Neural cell (in vitro differentiated cells): ENCODE measurements at regions not wholly inside any gene's neighbourhood (a gene's known extent, or its start where the extent isn't known, plus 50 kb on each side); places are given as distances from the start of the nearest gene placed in this dataset.

Experiments used
- H2AFZ ChIP-seq: fragments of 200-600, 300-800 bp; sonication (generic), shearing (Covaris generic); 2 replicates; pipeline ENCODE4 v1.6.0; 2014; ENCODE audit warnings: low read depth, mild to moderate bottlenecking, antibody characterized with exemption, low read length, moderate library complexity
- H3F3A ChIP-seq: fragments of 200-600 bp; shearing (Covaris generic); 2 replicates; pipeline ENCODE4 v1.6.1; 2016; ENCODE audit warnings: mild to moderate bottlenecking, moderate library complexity, mixed read lengths, antibody characterized with exemption, low read length; ENCODE audit not compliant: insufficient read depth, poor library complexity, severe bottlenecking
- H3K27ac ChIP-seq: fragments of 200-600, 300-800 bp; sonication (generic), shearing (Covaris generic); 2 replicates; pipeline ENCODE4 v1.5.1; 2014; ENCODE audit warnings: mild to moderate bottlenecking, low read length, moderate library complexity
- H3K27me3 ChIP-seq: fragments of 300-800, 200-600 bp; sonication (generic), shearing (Covaris generic); 2 replicates; pipeline ENCODE4 v1.6.0; 2014; ENCODE audit warnings: mild to moderate bottlenecking, low read depth, low read length, moderate library complexity; ENCODE audit not compliant: insufficient read depth
- H3K36me3 ChIP-seq: fragments of 300-800, 200-600 bp; sonication (generic), shearing (Covaris generic); 2 replicates; pipeline ENCODE4 v1.5.1; 2014; ENCODE audit warnings: mild to moderate bottlenecking, antibody characterized with exemption, low read length, moderate library complexity; ENCODE audit not compliant: insufficient read depth
- H3K4me2 ChIP-seq: fragments of 300-800, 200-600 bp; sonication (generic), shearing (Covaris generic); 2 replicates; pipeline ENCODE4 v1.6.0; 2014; ENCODE audit warnings: mild to moderate bottlenecking, low read length
- H3K4me3 ChIP-seq: fragments of 300-800, 200-600 bp; sonication (generic), shearing (Covaris generic); 2 replicates; pipeline ENCODE4 v1.5.1; 2014; ENCODE audit warnings: mild to moderate bottlenecking, low read length, moderate library complexity
- H3K79me2 ChIP-seq: fragments of 200-600 bp; shearing (Covaris generic); replicated peaks from 2 replicates; pipeline ENCODE4 v1.6.0; 2014; ENCODE audit warnings: mild to moderate bottlenecking, low read length, moderate library complexity; ENCODE audit not compliant: insufficient read depth
- H3K9ac ChIP-seq: fragments of 300-800, 200-600 bp; sonication (generic), shearing (Covaris generic); 2 replicates; pipeline ENCODE4 v1.6.1; 2016; ENCODE audit warnings: mild to moderate bottlenecking, low read length, mixed read lengths
- H3K9me2 ChIP-seq: fragments of 200-600 bp; shearing (Covaris generic); 2 replicates; pipeline ENCODE4 v1.6.1; 2016; ENCODE audit warnings: mild to moderate bottlenecking, low read length, mixed read lengths; ENCODE audit not compliant: insufficient read depth
- H3K9me3 ChIP-seq: fragments of 200-600, 300-800 bp; sonication (generic), shearing (Covaris generic); 2 replicates; pipeline ENCODE4 v1.6.1; 2016; ENCODE audit warnings: mild to moderate bottlenecking, mixed run types, low read length, moderate library complexity, mixed read lengths
- H4K20me1 ChIP-seq: fragments of 200-600 bp; shearing (Covaris generic); 2 replicates; pipeline ENCODE4 v1.6.1; 2016; ENCODE audit warnings: mild to moderate bottlenecking, mixed run types; ENCODE audit not compliant: insufficient read depth
- EP300 ChIP-seq: fragments of 450-650 bp; conservative IDR thresholded peaks from 2 replicates; pipeline ENCODE4 v1.6.1; 2014; ENCODE audit warnings: antibody characterized with exemption, mild to moderate bottlenecking, moderate library complexity; ENCODE audit not compliant: poor library complexity, severe bottlenecking
- EZH2 ChIP-seq: fragments of 200-600, 300-800 bp; shearing (Covaris generic), sonication (generic); IDR thresholded peaks from 2 replicates; pipeline ENCODE4 v1.6.1; 2014; ENCODE audit warnings: antibody characterized with exemption, low read length, borderline replicate concordance, mild to moderate bottlenecking; ENCODE audit not compliant: insufficient read depth, poor library complexity, severe bottlenecking
- MXI1 ChIP-seq: fragments of 450-650 bp; conservative IDR thresholded peaks from 2 replicates; pipeline ENCODE4 v1.6.1; 2014; ENCODE audit warnings: antibody characterized with exemption, mild to moderate bottlenecking; ENCODE audit not compliant: poor library complexity, severe bottlenecking
- POLR2AphosphoS5 ChIP-seq: IDR thresholded peaks from 2 replicates; pipeline ENCODE4 v1.6.1; 2012
- RAD21 ChIP-seq: fragments of 450-650 bp; conservative IDR thresholded peaks from 2 replicates; pipeline ENCODE4 v1.6.1; 2014; ENCODE audit warnings: antibody characterized with exemption, mild to moderate bottlenecking, moderate library complexity
- SMC3 ChIP-seq: fragments of 450-650 bp; conservative IDR thresholded peaks from 2 replicates; pipeline ENCODE4 v1.6.1; 2014; ENCODE audit warnings: antibody characterized with exemption, mild to moderate bottlenecking, moderate library complexity; ENCODE audit not compliant: poor library complexity
- TAF1 ChIP-seq: IDR thresholded peaks from 2 replicates; pipeline ENCODE4 v1.6.1; 2012; ENCODE audit warnings: low read depth
- TF ChIP-seq, protein P1 (sequence below): IDR thresholded peaks from 2 replicates; pipeline ENCODE4 v1.6.1; 2012; ENCODE audit warnings: borderline replicate concordance
- TF ChIP-seq, protein P2 (sequence below): fragments of 450-650 bp; IDR thresholded peaks from 2 replicates; pipeline ENCODE4 v1.5.1; 2014; ENCODE audit warnings: antibody characterized with exemption, mild to moderate bottlenecking, moderate library complexity; ENCODE audit not compliant: poor library complexity, severe bottlenecking

DNA sequence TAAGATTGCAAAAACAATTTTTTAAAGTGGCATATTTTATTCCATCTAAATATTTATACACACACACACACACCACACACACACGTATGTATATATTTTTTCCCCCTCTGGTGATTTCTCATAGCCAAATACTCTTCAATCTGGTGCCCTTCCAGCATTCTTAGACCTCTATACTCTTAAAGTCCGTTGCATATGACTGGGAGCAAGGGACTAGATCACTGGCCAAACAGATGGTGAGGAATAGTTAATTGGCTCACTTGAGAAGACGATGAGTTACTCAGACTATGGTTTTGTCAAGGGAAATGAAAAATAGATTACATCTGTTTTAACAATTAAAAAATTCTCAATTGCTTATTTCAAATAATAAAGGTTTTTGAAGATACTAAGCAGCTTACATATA is 512.5 kb upstream of the LRRTM4 start:
- no peaks in the 10 kb centered on the region for H3K9me2 ChIP-seq
- no peak overlapping the region for H3K9ac ChIP-seq
- TF ChIP-seq EP300 (no peak), RAD21 (no peak), TAF1 (no peak), SMC3 (no peak), MXI1 (no peak), POLR2AphosphoS5 (no peak)
- TF ChIP-seq, protein P1, sequence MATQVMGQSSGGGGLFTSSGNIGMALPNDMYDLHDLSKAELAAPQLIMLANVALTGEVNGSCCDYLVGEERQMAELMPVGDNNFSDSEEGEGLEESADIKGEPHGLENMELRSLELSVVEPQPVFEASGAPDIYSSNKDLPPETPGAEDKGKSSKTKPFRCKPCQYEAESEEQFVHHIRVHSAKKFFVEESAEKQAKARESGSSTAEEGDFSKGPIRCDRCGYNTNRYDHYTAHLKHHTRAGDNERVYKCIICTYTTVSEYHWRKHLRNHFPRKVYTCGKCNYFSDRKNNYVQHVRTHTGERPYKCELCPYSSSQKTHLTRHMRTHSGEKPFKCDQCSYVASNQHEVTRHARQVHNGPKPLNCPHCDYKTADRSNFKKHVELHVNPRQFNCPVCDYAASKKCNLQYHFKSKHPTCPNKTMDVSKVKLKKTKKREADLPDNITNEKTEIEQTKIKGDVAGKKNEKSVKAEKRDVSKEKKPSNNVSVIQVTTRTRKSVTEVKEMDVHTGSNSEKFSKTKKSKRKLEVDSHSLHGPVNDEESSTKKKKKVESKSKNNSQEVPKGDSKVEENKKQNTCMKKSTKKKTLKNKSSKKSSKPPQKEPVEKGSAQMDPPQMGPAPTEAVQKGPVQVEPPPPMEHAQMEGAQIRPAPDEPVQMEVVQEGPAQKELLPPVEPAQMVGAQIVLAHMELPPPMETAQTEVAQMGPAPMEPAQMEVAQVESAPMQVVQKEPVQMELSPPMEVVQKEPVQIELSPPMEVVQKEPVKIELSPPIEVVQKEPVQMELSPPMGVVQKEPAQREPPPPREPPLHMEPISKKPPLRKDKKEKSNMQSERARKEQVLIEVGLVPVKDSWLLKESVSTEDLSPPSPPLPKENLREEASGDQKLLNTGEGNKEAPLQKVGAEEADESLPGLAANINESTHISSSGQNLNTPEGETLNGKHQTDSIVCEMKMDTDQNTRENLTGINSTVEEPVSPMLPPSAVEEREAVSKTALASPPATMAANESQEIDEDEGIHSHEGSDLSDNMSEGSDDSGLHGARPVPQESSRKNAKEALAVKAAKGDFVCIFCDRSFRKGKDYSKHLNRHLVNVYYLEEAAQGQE = no peak
- TF ChIP-seq, protein P2, sequence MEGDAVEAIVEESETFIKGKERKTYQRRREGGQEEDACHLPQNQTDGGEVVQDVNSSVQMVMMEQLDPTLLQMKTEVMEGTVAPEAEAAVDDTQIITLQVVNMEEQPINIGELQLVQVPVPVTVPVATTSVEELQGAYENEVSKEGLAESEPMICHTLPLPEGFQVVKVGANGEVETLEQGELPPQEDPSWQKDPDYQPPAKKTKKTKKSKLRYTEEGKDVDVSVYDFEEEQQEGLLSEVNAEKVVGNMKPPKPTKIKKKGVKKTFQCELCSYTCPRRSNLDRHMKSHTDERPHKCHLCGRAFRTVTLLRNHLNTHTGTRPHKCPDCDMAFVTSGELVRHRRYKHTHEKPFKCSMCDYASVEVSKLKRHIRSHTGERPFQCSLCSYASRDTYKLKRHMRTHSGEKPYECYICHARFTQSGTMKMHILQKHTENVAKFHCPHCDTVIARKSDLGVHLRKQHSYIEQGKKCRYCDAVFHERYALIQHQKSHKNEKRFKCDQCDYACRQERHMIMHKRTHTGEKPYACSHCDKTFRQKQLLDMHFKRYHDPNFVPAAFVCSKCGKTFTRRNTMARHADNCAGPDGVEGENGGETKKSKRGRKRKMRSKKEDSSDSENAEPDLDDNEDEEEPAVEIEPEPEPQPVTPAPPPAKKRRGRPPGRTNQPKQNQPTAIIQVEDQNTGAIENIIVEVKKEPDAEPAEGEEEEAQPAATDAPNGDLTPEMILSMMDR = no peak
- peaks cover 2% of the 10 kb centered on the region for H3K9me3 ChIP-seq
- H3F3A ChIP-seq = no peaks in the 10 kb centered on the region
- no peak overlapping the region for H3K4me3 ChIP-seq
- no peaks in the 10 kb centered on the region for H3K79me2 ChIP-seq
- no peaks in the 10 kb centered on the region for H4K20me1 ChIP-seq
- no peak overlapping the region for H3K27ac ChIP-seq
- H3K27me3 ChIP-seq = no peaks in the 10 kb centered on the region
- no peak overlapping the region for H2AFZ ChIP-seq
- H3K36me3 ChIP-seq = no peaks in the 10 kb centered on the region
- H3K4me2 ChIP-seq = no peak overlapping the region

DNA sequence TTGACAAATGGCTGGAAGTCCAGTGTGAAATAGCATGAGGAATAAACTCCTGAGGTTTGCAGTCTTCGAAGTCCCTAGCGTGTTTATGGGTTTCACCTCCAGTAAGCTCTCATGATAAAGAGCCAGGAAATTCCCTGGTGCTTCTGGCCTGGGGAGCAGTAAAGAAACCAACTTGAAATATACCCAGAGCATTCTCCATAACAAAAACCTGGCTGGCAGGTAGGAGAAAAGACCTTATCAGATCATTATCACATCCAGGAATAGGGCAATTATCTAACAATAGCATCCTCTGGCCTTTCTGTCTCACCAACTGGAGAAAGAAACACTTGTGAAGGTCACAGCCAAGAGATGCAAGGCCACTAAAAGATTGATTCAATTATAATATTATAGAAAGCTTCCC is 513.6 kb upstream of the LRRTM4 start:
- no peaks in the 10 kb centered on the region for H3K9me2 ChIP-seq
- H4K20me1 ChIP-seq = no peaks in the 10 kb centered on the region
- H2AFZ ChIP-seq = no peak overlapping the region
- no peaks in the 10 kb centered on the region for H3K9me3 ChIP-seq
- H3K27ac ChIP-seq = no peak overlapping the region
- no peaks in the 10 kb centered on the region for H3F3A ChIP-seq
- H3K4me3 ChIP-seq = no peak overlapping the region
- no peaks in the 10 kb centered on the region for H3K79me2 ChIP-seq
- no peaks in the 10 kb centered on the region for H3K27me3 ChIP-seq
- no peak overlapping the region for H3K4me2 ChIP-seq
- H3K9ac ChIP-seq = no peak overlapping the region
- TF ChIP-seq EP300 (no peak), RAD21 (no peak), MXI1 (no peak), EZH2 (no peak), TAF1 (no peak), POLR2AphosphoS5 (no peak), SMC3 (no peak)
- TF ChIP-seq, protein P2 = no peak
- TF ChIP-seq, protein P1 = no peak
- H3K36me3 ChIP-seq = no peaks in the 10 kb centered on the region
